ENCODE measurements at regions not wholly inside any gene's neighbourhood (a gene's known extent, or its start where the extent isn't known, plus 50 kb on each side); places are given as distances from the start of the nearest gene placed in this dataset.

GRCh38 chr2:220995581-220995980, 576.5 kb downstream of the EPHA4 start:
- TF ChIP-seq CTCF (IDR thresholded peaks at IDR 0.05) = no peak
- no peak for TF ChIP-seq POLR2A (IDR thresholded peaks at IDR 0.05)

Data from transverse colon (tissue), 3 donors.